NCI-H2029 (cell line): ENCODE measurements at regions not wholly inside any gene's neighbourhood (a gene's known extent, or its start where the extent isn't known, plus 50 kb on each side); places are given as distances from the start of the nearest gene placed in this dataset.

Experiments
- DNase-seq: peaks from one replicate; lab custom pipeline; 2025; lab: John Stamatoyannopoulos, UW

DNA sequence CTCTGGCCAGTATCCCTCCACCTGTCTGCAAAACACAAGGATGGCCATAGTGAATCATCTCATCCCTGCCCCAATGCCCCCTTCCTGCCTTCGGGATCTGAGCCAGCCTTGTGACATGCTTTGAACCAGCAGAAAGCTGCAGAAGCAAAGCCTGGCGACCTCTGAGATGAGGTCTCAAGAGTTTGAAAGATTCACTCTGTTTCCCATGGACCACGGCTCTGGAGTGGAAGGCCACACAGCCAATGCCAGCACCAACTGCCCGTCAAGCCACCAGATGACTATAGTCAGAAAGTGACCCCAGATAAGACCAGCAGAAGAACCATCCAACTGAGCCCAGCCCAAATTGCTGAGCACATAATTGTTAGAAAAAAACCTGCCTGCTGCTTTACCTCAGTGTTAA, 193.9 kb upstream of the PPP2R2D start:
- DNase-seq: no peak

- DNase-seq: no peak
These were observed 192.5 kb upstream of the PPP2R2D start for GRCh38 chr10:131708225-131708880.

GRCh38 chr10:131710142-131710861, 190.5 kb upstream of the PPP2R2D start:
- DNase-seq: no peak

DNA sequence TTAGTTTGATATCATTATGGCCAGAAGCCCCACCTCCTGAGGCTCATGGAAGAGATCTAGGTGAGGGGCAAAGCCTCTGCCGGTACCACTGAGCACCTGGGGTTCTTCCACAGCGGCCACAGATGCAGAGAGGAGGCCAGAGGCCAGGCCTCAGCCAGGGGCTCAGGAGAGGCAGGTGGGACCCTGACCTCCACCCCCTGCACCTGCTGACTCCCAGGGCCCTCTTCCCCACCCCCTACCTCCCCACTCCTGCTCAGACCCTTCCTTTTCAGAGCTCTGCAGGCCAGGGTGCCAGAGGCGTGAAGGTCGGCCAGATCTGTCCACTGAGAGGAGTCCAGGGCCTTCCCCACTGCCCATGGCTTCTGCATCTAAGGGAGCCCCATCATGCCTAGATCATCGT, 178.7 kb upstream of the PPP2R2D start:
- no peak for DNase-seq

DNA sequence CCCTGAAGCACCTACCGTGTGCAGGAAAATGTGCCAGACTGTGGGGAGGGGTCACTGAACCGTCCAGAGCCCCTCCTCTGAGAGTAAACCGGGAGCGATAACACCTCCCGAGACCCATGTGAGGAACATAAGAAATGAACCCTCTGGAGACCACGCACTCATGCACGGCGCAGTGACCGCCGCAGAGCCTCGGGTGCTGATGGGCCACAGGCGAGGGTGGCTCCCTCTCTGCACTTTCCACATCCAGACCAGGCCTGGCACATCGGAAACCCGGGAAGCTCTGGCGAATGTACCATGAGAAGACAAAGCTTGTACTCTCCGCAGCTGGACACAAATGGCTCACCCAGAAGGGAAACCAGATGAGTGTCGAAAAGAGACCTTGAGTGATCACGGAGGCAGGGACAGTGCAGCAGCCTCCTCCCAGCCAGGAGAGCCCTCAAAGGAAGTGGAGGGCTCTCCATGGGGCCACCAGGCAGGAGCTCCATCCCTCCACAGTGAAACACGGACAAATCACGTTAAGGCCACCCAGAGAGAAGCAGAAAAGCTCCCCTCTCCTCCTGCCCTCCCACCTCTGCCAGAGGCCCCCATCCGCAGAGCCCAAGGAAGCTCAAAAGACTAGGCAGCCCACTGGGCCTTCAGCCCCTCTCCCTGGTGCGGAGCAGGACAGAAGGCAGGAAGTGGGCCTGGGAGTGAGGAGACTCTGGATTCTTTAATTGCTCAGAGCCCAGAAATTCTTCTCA, 178.1 kb upstream of the PPP2R2D start:
- DNase-seq: no peak

DNA sequence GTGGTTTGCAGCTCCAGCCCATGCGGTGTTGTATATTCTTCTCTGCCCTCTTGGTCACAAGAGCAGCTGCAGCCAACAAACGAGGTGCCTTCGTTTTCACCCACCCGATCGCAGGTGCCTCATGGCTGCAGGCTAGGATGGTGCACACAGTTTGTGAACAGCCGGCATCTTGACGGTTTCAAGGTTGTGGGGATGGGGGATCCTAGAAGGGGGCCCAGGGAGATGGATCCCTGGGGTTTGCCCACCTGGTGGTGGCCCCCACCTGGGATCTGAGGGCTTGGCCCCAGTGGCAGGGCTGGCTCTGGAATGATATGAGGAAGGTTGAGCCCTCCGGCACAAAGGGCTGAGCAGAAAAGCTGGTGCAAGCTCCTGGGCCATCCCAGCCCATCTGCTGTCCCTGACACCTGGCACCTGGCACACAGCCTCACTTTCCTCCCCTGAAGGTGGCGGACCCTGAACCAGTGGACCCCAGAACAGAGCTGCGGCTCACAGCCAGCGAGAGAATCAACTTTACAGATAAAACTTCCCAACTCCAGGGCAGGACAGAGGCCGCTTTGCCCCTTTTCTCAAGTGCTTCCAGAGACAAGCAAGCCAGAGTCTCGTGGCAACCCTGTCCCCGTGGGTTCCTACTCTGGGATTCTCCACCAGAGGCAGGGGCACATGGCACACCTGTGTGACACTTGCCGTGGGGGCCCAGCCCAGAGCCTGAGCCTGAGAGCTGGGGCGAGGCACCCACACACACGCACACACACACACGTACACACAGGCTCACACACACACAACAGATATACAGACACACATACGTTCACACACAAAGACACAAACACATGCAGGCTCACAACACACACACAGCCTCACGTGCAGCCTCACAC, 177.3 kb upstream of the PPP2R2D start:
- no peak for DNase-seq

- DNase-seq: no peak
These were observed 176.7 kb upstream of the PPP2R2D start for GRCh38 chr10:131724169-131724545.

DNA sequence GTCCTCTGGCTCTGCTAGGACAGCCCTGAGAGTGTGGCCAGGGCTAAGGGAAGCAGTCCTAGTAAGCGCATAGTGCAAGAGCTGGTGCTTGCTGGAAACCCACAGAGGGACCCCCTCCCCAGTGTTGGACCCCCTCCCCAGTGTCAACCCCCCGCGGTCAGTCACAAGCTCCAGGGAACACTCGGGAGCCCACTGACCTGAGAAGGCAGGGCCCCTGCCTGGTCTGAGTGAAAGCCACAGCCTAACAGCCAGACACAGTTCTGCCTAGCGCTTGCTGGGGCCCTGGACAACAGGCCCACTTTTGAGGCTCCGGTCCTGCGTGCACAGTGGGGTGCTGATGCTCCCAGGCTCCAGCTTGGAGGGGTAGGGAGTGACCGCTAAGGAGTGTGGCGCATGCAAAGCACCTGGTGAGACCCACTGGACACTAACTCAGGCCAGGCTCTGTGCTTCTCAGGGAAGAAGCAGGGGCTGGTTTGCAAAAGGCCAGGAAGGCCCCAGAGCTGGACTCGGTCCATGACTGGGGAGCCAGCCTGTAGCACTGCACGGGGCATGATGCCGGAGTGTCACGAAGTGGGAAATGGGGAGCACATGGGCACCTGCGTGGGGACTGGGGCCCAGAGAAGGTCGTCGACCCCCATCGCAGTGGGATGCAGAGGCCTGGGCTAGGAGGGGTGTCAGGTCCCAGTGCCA, 175.8 kb upstream of the PPP2R2D start:
- no peak for DNase-seq

GRCh38 chr10:131725581-131726069, 175.2 kb upstream of the PPP2R2D start:
- no peak for DNase-seq

GRCh38 chr10:131726076-131726880, 174.5 kb upstream of the PPP2R2D start:
- peak; percentile 77 for DNase-seq

DNA sequence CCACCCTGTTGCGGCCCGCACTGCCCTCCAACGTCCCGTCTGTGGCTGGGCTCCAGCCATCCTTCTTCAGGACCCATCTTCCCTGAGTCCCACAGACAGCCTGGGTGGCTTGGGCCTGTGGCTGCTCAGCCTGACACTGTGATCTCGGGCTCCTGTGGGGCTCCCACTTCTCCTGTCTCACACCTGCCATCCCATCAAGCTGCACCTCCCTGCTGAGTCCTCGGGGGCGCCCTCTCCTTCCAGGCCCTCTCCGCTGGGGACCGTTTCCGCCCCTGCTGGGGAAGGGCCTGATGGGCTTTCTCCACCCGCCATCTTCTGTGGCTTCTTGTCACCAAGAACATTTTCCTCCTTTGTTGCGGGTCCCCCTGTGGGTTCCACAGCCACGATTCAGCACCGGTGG, 173.8 kb upstream of the PPP2R2D start:
- DNase-seq: no peak

- DNase-seq: no peak
These were observed 173.2 kb upstream of the PPP2R2D start for GRCh38 chr10:131727560-131727959.

GRCh38 chr10:131728286-131729228, 172.3 kb upstream of the PPP2R2D start:
- DNase-seq: no peak

DNA sequence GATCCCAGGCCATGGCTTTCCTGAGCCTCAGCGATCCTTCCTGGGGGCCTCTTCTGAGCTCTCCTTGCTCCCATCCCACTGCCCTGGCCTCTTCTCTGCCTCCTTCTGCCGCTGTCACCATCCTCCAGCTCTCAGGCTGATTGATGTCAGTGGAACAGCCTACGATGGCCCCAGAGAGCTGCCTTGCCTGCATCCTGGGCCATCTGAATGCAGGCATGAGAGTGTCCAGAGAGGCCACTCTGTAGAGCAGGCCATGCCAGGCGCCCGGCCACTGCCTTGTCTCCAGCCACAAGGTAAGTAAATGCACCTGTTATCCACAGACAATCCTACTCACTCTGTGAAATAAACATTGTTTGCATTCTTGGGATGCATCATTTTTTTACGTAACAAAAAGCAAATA, 171.4 kb upstream of the PPP2R2D start:
- DNase-seq: no peak

DNA sequence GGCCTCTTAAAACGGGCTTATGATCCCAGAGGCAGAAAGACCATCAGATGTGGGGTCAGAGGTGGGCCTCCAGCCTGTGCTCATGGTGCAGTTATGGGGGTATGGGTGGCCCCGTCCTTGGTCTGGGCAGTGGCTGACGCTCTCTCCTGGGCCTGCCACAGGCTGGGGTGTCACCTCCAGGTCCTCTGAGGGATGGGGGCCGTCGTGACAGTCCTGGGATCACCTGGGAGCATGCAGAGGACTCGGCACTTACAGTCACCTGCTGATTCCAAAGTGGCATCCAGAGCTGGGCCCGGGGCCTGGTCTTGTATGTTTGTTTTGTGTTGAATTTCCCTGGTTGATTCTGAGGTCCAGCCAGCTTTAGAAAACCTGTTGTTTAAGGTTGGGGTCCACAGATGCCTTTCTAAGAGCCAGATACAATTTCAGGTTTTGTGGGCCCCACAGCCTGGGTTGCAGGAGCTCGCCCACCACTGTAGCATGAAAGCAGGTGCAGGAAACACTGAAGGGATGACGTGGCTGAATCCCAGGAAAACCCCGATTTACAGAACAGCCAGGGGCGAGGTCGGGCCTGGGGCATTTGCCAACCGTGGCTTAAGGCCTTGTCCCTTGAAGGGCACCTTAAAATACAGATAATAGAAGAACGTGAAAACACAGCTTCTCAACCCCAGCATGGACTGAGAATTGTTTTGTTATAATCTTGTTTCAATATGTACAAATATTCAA, 170.7 kb upstream of the PPP2R2D start:
- no peak for DNase-seq

DNA sequence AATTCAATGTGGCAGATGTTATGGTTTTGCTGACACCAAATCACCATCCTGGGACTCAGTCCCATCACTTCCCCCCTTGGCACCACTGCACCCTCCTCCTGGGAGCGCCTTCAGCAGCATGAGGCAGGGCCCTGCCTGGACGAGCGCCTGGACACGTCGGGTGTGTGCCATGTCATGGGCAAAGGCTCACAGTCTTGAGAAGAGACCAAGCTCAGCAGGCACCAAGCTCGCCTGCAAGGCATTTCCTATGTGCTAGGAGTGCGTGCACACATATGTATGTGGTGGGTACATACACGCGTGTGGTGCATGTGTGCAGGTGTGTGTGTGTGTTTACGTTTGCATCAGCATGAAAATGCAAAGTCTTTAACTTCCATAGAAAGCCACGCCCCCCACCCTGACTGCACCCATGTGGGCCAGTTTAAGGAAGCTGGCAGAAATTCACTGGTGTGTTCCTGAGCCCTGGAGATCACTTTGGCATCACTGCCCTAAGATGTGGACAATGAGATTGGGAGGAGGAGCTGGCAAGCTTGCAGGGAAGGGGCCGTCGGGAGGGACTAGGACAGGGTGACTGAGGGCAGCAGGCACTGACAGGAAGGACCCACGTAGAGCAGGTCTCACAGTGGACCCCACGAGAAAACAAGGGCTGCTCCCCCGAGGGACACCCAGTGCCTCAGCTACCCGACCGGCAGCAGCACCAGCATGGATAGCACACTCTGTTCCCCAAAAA, 169.9 kb upstream of the PPP2R2D start:
- no peak for DNase-seq

- DNase-seq: no peak
These were observed 168.8 kb upstream of the PPP2R2D start for GRCh38 chr10:131731780-131732630.
